HG03159 (cell line): ENCODE measurements at regions not wholly inside any gene's neighbourhood (a gene's known extent, or its start where the extent isn't known, plus 50 kb on each side); places are given as distances from the start of the nearest gene placed in this dataset.
"Not testable (repeated sequence)": the region's sequence is repeated elsewhere in the genome, so short reads cannot be mapped to it uniquely, and the experiment has no call there.

Experiments used
- ATAC-seq: cut with Tn5 transposase; IDR thresholded peaks from one replicate; pipeline ENCODE4 v1.9.1; 2021; ENCODE audit warnings: mild to moderate bottlenecking, moderate library complexity; ENCODE audit not compliant: unreplicated experiment

GRCh38 chr14:89572596-89573398, 155.8 kb upstream of the FOXN3 start:
- no peak for ATAC-seq

- no peak for ATAC-seq
Measured at GRCh38 chr14:89571491-89571890, 154.5 kb upstream of the FOXN3 start.

GRCh38 chr14:89566644-89567415, 149.8 kb upstream of the FOXN3 start:
- ATAC-seq = no peak

- ATAC-seq = no peak
Measured at GRCh38 chr14:89566180-89566579, 149.1 kb upstream of the FOXN3 start.

GRCh38 chr14:89565607-89566006, 148.6 kb upstream of the FOXN3 start:
- no peak for ATAC-seq

GRCh38 chr14:89564989-89565388, 148.0 kb upstream of the FOXN3 start:
- ATAC-seq = no peak

GRCh38 chr14:89564286-89564957, 147.4 kb upstream of the FOXN3 start:
- ATAC-seq = no peak

GRCh38 chr14:89563471-89563870, 146.4 kb upstream of the FOXN3 start:
- ATAC-seq = no peak

- no peak for ATAC-seq
Measured at GRCh38 chr14:89551955-89552354, 134.9 kb upstream of the FOXN3 start.

GRCh38 chr14:89551432-89551831, 134.4 kb upstream of the FOXN3 start:
- no peak for ATAC-seq

- no peak for ATAC-seq
Measured at GRCh38 chr14:89550821-89551220, 133.8 kb upstream of the FOXN3 start.

GRCh38 chr14:89549381-89550125, 132.5 kb upstream of the FOXN3 start:
- ATAC-seq = no peak

- ATAC-seq = not testable (repeated sequence)
Measured at GRCh38 chr14:89547047-89547446, 130.0 kb upstream of the FOXN3 start.

GRCh38 chr14:89544636-89545301, 127.7 kb upstream of the FOXN3 start:
- ATAC-seq = no peak

GRCh38 chr14:89543425-89543790, 126.4 kb upstream of the FOXN3 start:
- ATAC-seq = no peak

GRCh38 chr14:89542786-89543424, 125.9 kb upstream of the FOXN3 start:
- ATAC-seq = no peak

- ATAC-seq = no peak
Measured at GRCh38 chr14:89540830-89541470, 123.9 kb upstream of the FOXN3 start.

- ATAC-seq = no peak
Measured at GRCh38 chr14:89540009-89540829, 123.2 kb upstream of the FOXN3 start.

GRCh38 chr14:89537911-89538310, 120.9 kb upstream of the FOXN3 start:
- no peak for ATAC-seq
